GM21390 (cell line): ENCODE measurements at regions not wholly inside any gene's neighbourhood (a gene's known extent, or its start where the extent isn't known, plus 50 kb on each side); places are given as distances from the start of the nearest gene placed in this dataset.

ENCODE experiments used
- ATAC-seq: cut with Tn5 transposase; IDR thresholded peaks from one replicate; pipeline ENCODE4 v1.9.1; 2021; ENCODE audit not compliant: unreplicated experiment

- no peak for ATAC-seq
These were observed 1025.2 kb downstream of the TBC1D22A start for GRCh38 chr22:47787501-47788227.

GRCh38 chr22:47786650-47787290 is 1024.3 kb downstream of the TBC1D22A start:
- no peak for ATAC-seq

DNA sequence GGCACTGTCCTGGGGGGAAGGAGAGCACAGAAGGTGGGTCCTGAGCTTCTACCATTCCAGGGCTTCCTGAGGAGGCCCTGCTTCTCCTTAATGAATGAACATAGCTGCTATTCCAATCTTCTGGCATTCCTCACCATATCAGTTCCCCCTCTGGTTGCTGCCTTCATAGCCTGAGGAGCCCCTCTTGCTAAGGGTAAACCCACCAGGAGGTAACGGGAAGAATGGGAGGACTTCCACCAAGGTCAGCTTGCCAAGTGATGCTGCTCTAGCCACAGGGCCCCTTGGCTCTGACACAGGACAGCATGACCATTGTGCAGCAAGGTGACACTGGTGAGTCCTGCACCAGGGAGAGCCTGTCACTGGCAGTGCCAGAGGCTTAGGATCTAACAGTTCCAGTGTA is 1022.5 kb downstream of the TBC1D22A start:
- ATAC-seq, result no peak

DNA sequence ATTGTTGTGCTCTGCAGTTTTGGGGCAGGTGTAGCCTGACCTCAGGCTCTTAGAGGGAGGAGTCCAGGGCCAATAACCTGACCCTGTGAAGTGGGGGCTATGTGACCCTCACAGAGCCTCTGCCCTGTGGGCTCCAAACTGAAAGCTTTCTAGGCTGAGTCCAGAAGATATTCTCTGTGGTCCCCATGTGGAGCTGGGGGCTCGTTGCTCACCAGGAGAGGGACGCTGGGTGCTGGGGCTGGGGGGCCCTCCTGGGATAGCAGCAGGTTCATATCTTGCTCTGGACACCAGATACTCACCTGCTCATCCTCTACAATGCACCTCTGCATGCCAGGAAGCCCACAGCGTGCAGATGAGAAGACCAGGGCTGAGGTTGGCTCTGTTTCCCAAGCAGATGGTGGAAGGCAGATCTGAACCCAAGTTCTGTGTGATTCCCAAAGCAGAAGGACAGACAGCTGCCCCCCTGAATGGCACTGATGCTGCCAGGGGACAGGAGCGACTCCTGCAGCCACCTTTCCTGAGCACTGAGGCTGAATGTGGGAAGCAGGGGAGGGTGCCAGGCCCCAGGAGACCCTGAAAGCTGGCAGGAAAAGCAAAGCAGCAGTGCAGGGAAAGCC is 1022.0 kb downstream of the TBC1D22A start:
- no peak for ATAC-seq

DNA sequence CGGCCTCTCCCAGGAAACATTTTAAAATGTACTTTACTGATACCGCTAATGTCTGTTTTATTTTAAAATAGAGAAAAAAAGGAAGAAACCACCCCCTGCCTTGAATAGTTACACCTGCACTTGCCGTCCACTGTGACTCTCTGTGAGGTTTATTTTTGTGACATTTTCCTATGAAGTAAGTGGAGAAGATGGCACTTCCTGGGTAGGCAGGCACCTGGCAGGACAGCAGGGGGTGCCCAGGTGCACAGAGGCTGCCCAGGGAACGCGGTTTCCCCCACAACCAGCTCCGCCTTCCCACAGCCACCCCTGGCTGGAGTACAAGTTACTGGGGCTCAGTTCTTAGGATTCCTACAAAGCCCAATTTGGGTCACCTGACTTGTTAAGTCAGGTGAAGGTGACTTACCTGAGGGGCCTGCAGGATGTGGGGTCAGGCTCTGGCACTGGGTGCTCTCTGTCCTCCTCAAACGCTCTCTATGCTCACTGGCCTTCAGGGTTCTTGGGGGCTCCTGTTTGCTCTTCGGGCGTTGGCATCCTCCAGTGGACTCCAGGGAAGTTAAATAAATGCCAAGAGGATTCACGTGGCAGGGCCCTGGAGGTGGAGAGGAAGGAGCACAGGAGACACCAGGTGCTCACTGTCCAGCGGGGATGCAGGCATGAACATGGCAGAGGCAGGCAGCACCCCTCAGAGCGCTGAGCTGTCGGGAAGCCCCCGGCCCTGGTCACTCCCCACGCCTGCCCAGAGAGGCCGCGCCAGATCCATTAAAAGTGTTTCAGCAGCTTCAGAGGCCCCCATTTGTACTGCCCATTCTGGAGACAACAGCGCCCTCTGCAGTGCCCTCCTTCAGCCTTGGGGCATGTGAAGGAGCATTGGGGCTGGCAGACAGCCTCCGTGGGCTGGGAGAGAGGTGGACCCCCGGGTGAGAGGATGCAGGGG is 1021.2 kb downstream of the TBC1D22A start:
- no peak for ATAC-seq

- ATAC-seq, result no peak
These were observed 1020.1 kb downstream of the TBC1D22A start for GRCh38 chr22:47782328-47783075.

GRCh38 chr22:47781427-47782111 is 1019.1 kb downstream of the TBC1D22A start:
- no peak for ATAC-seq

- ATAC-seq, result no peak
These were observed 1018.6 kb downstream of the TBC1D22A start for GRCh38 chr22:47781024-47781423.

GRCh38 chr22:47780281-47780875 is 1017.9 kb downstream of the TBC1D22A start:
- no peak for ATAC-seq

GRCh38 chr22:47779474-47779873 is 1017.0 kb downstream of the TBC1D22A start:
- no peak for ATAC-seq

GRCh38 chr22:47778160-47778658 is 1015.8 kb downstream of the TBC1D22A start:
- ATAC-seq, result no peak

- no peak for ATAC-seq
These were observed 1015.0 kb downstream of the TBC1D22A start for GRCh38 chr22:47777426-47777825.

GRCh38 chr22:47776329-47776728 is 1013.9 kb downstream of the TBC1D22A start:
- ATAC-seq, result no peak

DNA sequence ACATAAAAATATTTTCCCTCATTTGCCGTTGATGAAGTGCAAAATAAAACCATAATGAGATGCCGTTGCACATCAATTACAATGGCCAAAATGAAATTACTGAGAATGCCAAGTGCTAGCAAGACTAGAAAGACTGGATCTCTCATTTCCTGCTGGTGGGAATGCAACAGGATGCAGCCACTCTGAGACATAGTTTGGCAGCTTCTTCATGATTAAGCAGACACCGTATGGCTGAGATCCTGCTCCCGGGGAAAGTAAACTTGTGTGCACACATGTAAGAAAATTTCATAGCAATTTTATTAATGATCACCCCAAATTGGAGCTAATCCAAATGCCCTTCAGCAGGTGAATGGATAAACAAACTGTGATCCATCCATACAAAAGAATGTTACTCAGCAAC is 1013.2 kb downstream of the TBC1D22A start:
- no peak for ATAC-seq

DNA sequence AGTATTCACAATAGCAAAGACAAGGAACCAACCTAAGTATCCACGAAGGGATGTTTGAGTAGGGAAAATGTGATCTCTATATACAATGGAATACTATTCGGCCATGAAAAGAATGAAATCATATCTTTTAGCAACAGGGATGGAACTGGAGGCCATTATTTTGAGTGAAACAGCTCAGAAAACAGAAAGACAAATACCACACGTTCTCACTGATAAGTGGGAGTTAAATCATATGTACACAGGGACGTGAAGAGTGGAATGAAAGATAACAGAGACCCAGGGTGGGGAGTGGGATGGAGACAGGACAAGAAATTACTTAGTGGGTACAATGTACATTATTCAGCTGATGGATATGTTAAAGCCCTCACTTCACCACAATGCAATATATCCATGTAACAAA is 1012.7 kb downstream of the TBC1D22A start:
- ATAC-seq, result no peak

DNA sequence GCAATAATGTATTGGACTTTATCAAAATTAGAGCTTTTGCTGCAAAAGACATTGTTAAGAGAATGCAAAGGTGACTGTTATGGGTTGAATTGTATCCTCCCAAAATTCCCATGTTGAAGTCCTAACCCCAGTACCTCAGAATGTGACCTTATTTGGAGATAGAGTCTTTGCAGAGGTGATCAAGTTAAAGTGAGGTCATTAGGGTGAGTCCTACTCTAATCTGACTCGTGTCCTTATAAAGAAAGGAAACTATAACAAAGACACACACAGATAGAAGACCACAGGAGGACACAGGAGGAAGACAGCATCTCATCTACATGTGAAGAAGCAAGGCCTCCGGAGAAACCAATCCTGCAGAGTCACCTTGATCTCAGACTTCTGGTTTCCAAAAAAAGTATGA is 1011.2 kb downstream of the TBC1D22A start:
- no peak for ATAC-seq

GRCh38 chr22:47772864-47773263 is 1010.4 kb downstream of the TBC1D22A start:
- ATAC-seq, result no peak

DNA sequence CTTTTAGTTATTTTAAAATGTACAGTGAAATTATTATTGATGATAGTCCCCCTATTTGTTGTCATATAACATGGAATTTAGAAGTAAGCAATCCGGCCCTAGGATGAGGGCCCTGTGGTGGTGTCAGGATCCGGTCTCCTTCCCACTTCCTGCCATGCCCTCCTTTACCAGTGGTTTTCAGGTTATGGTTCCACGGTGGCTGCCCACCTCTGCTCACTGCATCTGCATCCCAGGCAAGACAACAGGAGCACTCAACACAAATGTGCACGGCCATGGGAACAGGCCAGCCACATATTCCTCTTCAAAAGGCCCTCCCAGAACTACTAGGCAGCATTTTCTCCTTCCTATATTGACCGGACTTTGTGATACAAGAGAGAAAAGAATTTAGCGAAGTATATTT is 1007.2 kb downstream of the TBC1D22A start:
- ATAC-seq, result no peak

- ATAC-seq, result no peak
These were observed 1005.6 kb downstream of the TBC1D22A start for GRCh38 chr22:47768027-47768426.
